ENCODE measurements at regions not wholly inside any gene's neighbourhood (a gene's known extent, or its start where the extent isn't known, plus 50 kb on each side); places are given as distances from the start of the nearest gene placed in this dataset.

GRCh38 chr6:81138236-81138635 lies 614.2 kb downstream of the TENT5A start (continued):
- no peak for TF ChIP-seq USF1 (IDR thresholded peaks at IDR 0.05; ENCODE audit: borderline replicate concordance, low read depth)
- no peak for TF ChIP-seq CHD2 (IDR thresholded peaks at IDR 0.05; ENCODE audit: low read length, partially characterized antibody)

GRCh38 chr6:81130969-81131368 lies 621.5 kb downstream of the TENT5A start:
- ChIA-PET POLR2A (no interaction called here), CTCF (no interaction called here)
- H3K9ac ChIP-seq, result no peak overlapping the region
- no peak for DNase-seq
- no peaks in the 10 kb centered on the region for H3K79me2 ChIP-seq (ENCODE audit: insufficient read depth)
- H3K9me2 ChIP-seq, result no peaks in the 10 kb centered on the region
- H2AFZ ChIP-seq (ENCODE audit: low read depth), result no peak overlapping the region
- H3K27ac ChIP-seq (ENCODE audit: low read depth in 2 of 2, low read length in 1 of 2), result no peak overlapping the region
- TF ChIP-seq RXRA (IDR thresholded peaks at IDR 0.05; ENCODE audit: borderline replicate concordance, low read depth) (no peak), GABPA (IDR thresholded peaks at IDR 0.05; ENCODE audit: low read depth) (no peak), FOSL2 (IDR thresholded peaks at IDR 0.05; ENCODE audit: borderline replicate concordance, low read depth) (no peak), REST (IDR thresholded peaks at IDR 0.05; ENCODE audit: low read depth, low read length) (no peak)
- H3K27me3 ChIP-seq (ENCODE audit: insufficient read depth), result no peaks in the 10 kb centered on the region
- H3K4me3 ChIP-seq (ENCODE audit: low read depth in 2 of 2, low read length in 1 of 2), result no peak overlapping the region
- no peaks in the 10 kb centered on the region; a peak in 1 of 4 replicates for H3K4me1 ChIP-seq (ENCODE audit: control insufficient read depth in 1 of 2, insufficient read depth in 2 of 2, low read depth in 1 of 2, low read length in 1 of 2)
- H3K36me3 ChIP-seq (replicated peaks in 1 of 2; ENCODE audit: control insufficient read depth in 1 of 2, insufficient read depth in 2 of 2, low read length in 1 of 2), result no peaks in the 10 kb centered on the region
- WGBS (ENCODE audit: low lambda C conversion rate), result 76% methylated on average over 1 of the region's 1 CpG
- H3K4me2 ChIP-seq, result no peak overlapping the region
- no peaks in the 10 kb centered on the region for H3F3A ChIP-seq (replicated peaks; ENCODE audit: insufficient read depth)
- no peaks in the 10 kb centered on the region for H3K9me3 ChIP-seq
- no peaks in the 10 kb centered on the region for H4K20me1 ChIP-seq (ENCODE audit: insufficient read depth)

GRCh38 chr6:81130061-81130460 lies 622.4 kb downstream of the TENT5A start:
- Histone ChIP-seq H4K20me1 (ENCODE audit: insufficient read depth) (no peaks in the 10 kb centered on the region), H3K4me1 (ENCODE audit: control insufficient read depth in 1 of 2, insufficient read depth in 2 of 2, low read depth in 1 of 2, low read length in 1 of 2) (no peaks in the 10 kb centered on the region; a peak in 1 of 4 replicates), H3K79me2 (ENCODE audit: insufficient read depth) (no peaks in the 10 kb centered on the region), H3K36me3 (replicated peaks in 1 of 2; ENCODE audit: control insufficient read depth in 1 of 2, insufficient read depth in 2 of 2, low read length in 1 of 2) (no peaks in the 10 kb centered on the region), H2AFZ (ENCODE audit: low read depth) (no peak overlapping the region), H3K9me3 (no peaks in the 10 kb centered on the region), H3K4me3 (ENCODE audit: low read depth in 2 of 2, low read length in 1 of 2) (no peak overlapping the region), H3K4me2 (no peak overlapping the region), H3K27me3 (ENCODE audit: insufficient read depth) (no peaks in the 10 kb centered on the region), H3K9ac (no peak overlapping the region), H3K27ac (ENCODE audit: low read depth in 2 of 2, low read length in 1 of 2) (no peak overlapping the region), H3F3A (replicated peaks; ENCODE audit: insufficient read depth) (no peaks in the 10 kb centered on the region), H3K9me2 (no peaks in the 10 kb centered on the region)
- DNase-seq, result no peak
- WGBS (ENCODE audit: low lambda C conversion rate), result 49% methylated on average over 2 of the region's 2 CpGs
- no peak for TF ChIP-seq RAD21 (IDR thresholded peaks at IDR 0.05; ENCODE audit: low read length)
- TF ChIP-seq MXI1 (IDR thresholded peaks at IDR 0.05; ENCODE audit: low read depth, low read length), result no peak
- TF ChIP-seq JUND (IDR thresholded peaks at IDR 0.05), result no peak
- no peak for TF ChIP-seq TAF1 (IDR thresholded peaks at IDR 0.05; ENCODE audit: borderline replicate concordance, low read depth, low read length)
- no peak for TF ChIP-seq USF2 (IDR thresholded peaks at IDR 0.05; ENCODE audit: borderline replicate concordance, low read depth, low read length)
- TF ChIP-seq MAX (IDR thresholded peaks at IDR 0.05; ENCODE audit: low read depth), result no peak
- TF ChIP-seq SIN3A (IDR thresholded peaks at IDR 0.05; ENCODE audit: borderline replicate concordance, low read depth, low read length), result no peak
- TF ChIP-seq ELF1 (IDR thresholded peaks at IDR 0.05), result no peak
- POLR2A ChIA-PET, result no interaction called here
- CTCF ChIA-PET, result no interaction called here
